Muscle layer of duodenum (tissue), 2 donors: ENCODE measurements at regions not wholly inside any gene's neighbourhood (a gene's known extent, or its start where the extent isn't known, plus 50 kb on each side); places are given as distances from the start of the nearest gene placed in this dataset.
"Not testable (repeated sequence)": the region's sequence is repeated elsewhere in the genome, so short reads cannot be mapped to it uniquely, and the experiment has no call there.

Experiments used
- H3K27ac ChIP-seq: one replicate; pipeline ENCODE4 v1.7.0; 2013; ENCODE audit warnings: mild to moderate bottlenecking, low read length
- H3K27me3 ChIP-seq: one replicate; pipeline ENCODE4 v1.7.0; 2013; ENCODE audit warnings: low read depth, mild to moderate bottlenecking, control low read depth, low read length
- H3K36me3 ChIP-seq, 2 donors: one replicate each; pipeline ENCODE4 v1.7.0; 2013; ENCODE audit warnings: low read length in 2 of 2, control low read depth in 1 of 2, mild to moderate bottlenecking in 1 of 2; ENCODE audit not compliant: insufficient read depth in 2 of 2, control insufficient read depth in 1 of 2
- H3K4me1 ChIP-seq, 2 donors: one replicate each; pipeline ENCODE4 v1.7.0; 2013; ENCODE audit warnings: low read length in 2 of 2, mild to moderate bottlenecking in 2 of 2, control low read depth in 1 of 2, moderate library complexity in 1 of 2; ENCODE audit not compliant: insufficient read depth in 2 of 2, control insufficient read depth in 1 of 2
- H3K4me3 ChIP-seq, 2 donors: one replicate each; pipeline ENCODE4 v1.7.0; 2013; ENCODE audit warnings: low read length in 2 of 2, low read depth in 1 of 2, mild to moderate bottlenecking in 1 of 2
- H3K9me3 ChIP-seq, 2 donors: one replicate each; pipeline ENCODE4 v1.7.0; 2013; ENCODE audit warnings: low read length in 2 of 2, control low read depth in 1 of 2, mild to moderate bottlenecking in 1 of 2; ENCODE audit not compliant: control insufficient read depth in 1 of 2
- donor health status: healthy.

- H3K4me3 ChIP-seq, H3K27me3 ChIP-seq, H3K27ac ChIP-seq, H3K4me1 ChIP-seq, H3K9me3 ChIP-seq, H3K36me3 ChIP-seq: not testable (repeated sequence)
These were observed 157.5 kb upstream of the NBPF9 start for GRCh38 chr1:149260736-149261340.

- not testable (repeated sequence) for H3K9me3 ChIP-seq, H3K27me3 ChIP-seq, H3K27ac ChIP-seq, H3K4me1 ChIP-seq, H3K36me3 ChIP-seq, H3K4me3 ChIP-seq
These were observed 163.9 kb upstream of the NBPF9 start for GRCh38 chr1:149267287-149267686.

GRCh38 chr1:149269001-149269702 lies 165.8 kb upstream of the NBPF9 start:
- not testable (repeated sequence) for H3K4me3 ChIP-seq, H3K4me1 ChIP-seq, H3K36me3 ChIP-seq, H3K27me3 ChIP-seq, H3K27ac ChIP-seq, H3K9me3 ChIP-seq

GRCh38 chr1:149269833-149270232 lies 166.5 kb upstream of the NBPF9 start:
- not testable (repeated sequence) for H3K4me3 ChIP-seq, H3K27me3 ChIP-seq, H3K4me1 ChIP-seq, H3K9me3 ChIP-seq, H3K27ac ChIP-seq, H3K36me3 ChIP-seq

- not testable (repeated sequence) for H3K36me3 ChIP-seq, H3K4me1 ChIP-seq, H3K4me3 ChIP-seq, H3K9me3 ChIP-seq, H3K27ac ChIP-seq, H3K27me3 ChIP-seq
These were observed 171.1 kb upstream of the NBPF9 start for GRCh38 chr1:149274493-149274892.

- not testable (repeated sequence) for H3K4me3 ChIP-seq, H3K36me3 ChIP-seq, H3K27me3 ChIP-seq, H3K27ac ChIP-seq, H3K9me3 ChIP-seq, H3K4me1 ChIP-seq
These were observed 172.5 kb upstream of the NBPF9 start for GRCh38 chr1:149275802-149276201.

GRCh38 chr1:149276496-149276895 lies 173.1 kb upstream of the NBPF9 start:
- not testable (repeated sequence) for H3K36me3 ChIP-seq, H3K27me3 ChIP-seq, H3K27ac ChIP-seq, H3K9me3 ChIP-seq, H3K4me3 ChIP-seq, H3K4me1 ChIP-seq

- not testable (repeated sequence) for H3K36me3 ChIP-seq, H3K27me3 ChIP-seq, H3K27ac ChIP-seq, H3K4me3 ChIP-seq, H3K4me1 ChIP-seq, H3K9me3 ChIP-seq
These were observed 174.8 kb upstream of the NBPF9 start for GRCh38 chr1:149278156-149278555.

GRCh38 chr1:149279015-149279414 lies 175.7 kb upstream of the NBPF9 start:
- H3K27ac ChIP-seq, H3K4me3 ChIP-seq, H3K9me3 ChIP-seq, H3K4me1 ChIP-seq, H3K27me3 ChIP-seq, H3K36me3 ChIP-seq: not testable (repeated sequence)

GRCh38 chr1:149279512-149279911 lies 176.2 kb upstream of the NBPF9 start:
- H3K9me3 ChIP-seq, H3K27me3 ChIP-seq, H3K36me3 ChIP-seq, H3K4me3 ChIP-seq, H3K27ac ChIP-seq, H3K4me1 ChIP-seq: not testable (repeated sequence)

- H3K27ac ChIP-seq, H3K9me3 ChIP-seq, H3K4me1 ChIP-seq, H3K27me3 ChIP-seq, H3K36me3 ChIP-seq, H3K4me3 ChIP-seq: not testable (repeated sequence)
These were observed 181.4 kb upstream of the NBPF9 start for GRCh38 chr1:149284773-149285172.

- H3K9me3 ChIP-seq, H3K4me1 ChIP-seq, H3K27me3 ChIP-seq, H3K36me3 ChIP-seq, H3K27ac ChIP-seq, H3K4me3 ChIP-seq: not testable (repeated sequence)
These were observed 181.9 kb upstream of the NBPF9 start for GRCh38 chr1:149285205-149285604.
